SU-DHL-6 (cell line): ENCODE measurements at regions not wholly inside any gene's neighbourhood (a gene's known extent, or its start where the extent isn't known, plus 50 kb on each side); places are given as distances from the start of the nearest gene placed in this dataset.

Source experiments
- H2AFZ ChIP-seq: fragments of 200-600 bp; sonication (generic); 2 replicates; pipeline ENCODE4 v1.6.1; 2014; ENCODE audit warnings: low read depth, mild to moderate bottlenecking, moderate library complexity, mixed read lengths, antibody characterized with exemption, low read length; ENCODE audit not compliant: severe bottlenecking
- H3F3A ChIP-seq: fragments of 200-600 bp; shearing (Covaris generic); 2 replicates; pipeline ENCODE4 v1.6.0; 2016; ENCODE audit warnings: antibody characterized with exemption, mild to moderate bottlenecking; ENCODE audit not compliant: insufficient read depth
- H3K27ac ChIP-seq: fragments of 200-600 bp; sonication (generic); 2 replicates; pipeline ENCODE4 v1.5.1; 2016; ENCODE audit warnings: low read depth, mild to moderate bottlenecking, low read length, moderate library complexity, mixed read lengths
- H3K27me3 ChIP-seq: fragments of 200-600 bp; sonication (generic), shearing (Covaris generic); 2 replicates; pipeline ENCODE4 v1.6.0; 2014; ENCODE audit warnings: mild to moderate bottlenecking, low read length
- H3K36me3 ChIP-seq: fragments of 200-600 bp; sonication (generic); 2 replicates; pipeline ENCODE4 v1.6.1; 2014; ENCODE audit warnings: mild to moderate bottlenecking, low read length, mixed read lengths
- H3K4me2 ChIP-seq: fragments of 300-600, 200-600 bp; shearing (Covaris generic), sonication (generic); 2 replicates; pipeline ENCODE4 v1.6.0; 2014; ENCODE audit warnings: low read length, low read depth, mild to moderate bottlenecking; ENCODE audit not compliant: poor library complexity, severe bottlenecking
- H3K4me3 ChIP-seq: fragments of 200-600 bp; sonication (generic); 2 replicates; pipeline ENCODE4 v1.5.1; 2014; ENCODE audit warnings: antibody characterized with exemption, low read length, mild to moderate bottlenecking, mixed read lengths; ENCODE audit not compliant: insufficient read depth, poor library complexity, severe bottlenecking
- H3K79me2 ChIP-seq: fragments of 200-600 bp; sonication (generic); 2 replicates; pipeline ENCODE4 v1.6.1; 2014; ENCODE audit warnings: mild to moderate bottlenecking, low read length, moderate library complexity; ENCODE audit not compliant: insufficient read depth
- H3K9ac ChIP-seq: fragments of 200-600 bp; sonication (generic); 2 replicates; pipeline ENCODE4 v1.7.0; 2014; ENCODE audit warnings: mild to moderate bottlenecking, low read length
- H3K9me2 ChIP-seq: fragments of 200-600 bp; sonication (generic); replicated peaks from 2 replicates; pipeline ENCODE4 v1.6.1; 2014; ENCODE audit warnings: low read length; ENCODE audit not compliant: insufficient read depth
- H3K9me3 ChIP-seq: fragments of 200-600 bp; sonication (generic); 2 replicates; pipeline ENCODE4 v1.6.1; 2014; ENCODE audit warnings: low read length, mixed read lengths; ENCODE audit not compliant: insufficient read depth
- H4K20me1 ChIP-seq: fragments of 200-600 bp; sonication (generic); 2 replicates; pipeline ENCODE4 v1.6.1; 2014; ENCODE audit warnings: low read depth, mild to moderate bottlenecking, antibody characterized with exemption, low read length, moderate library complexity, mixed read lengths
- CTCF ChIP-seq: fragments of 200-600 bp; sonication (generic); IDR thresholded peaks from one replicate; pipeline ENCODE4 v1.5.1; 2017; ENCODE audit warnings: antibody characterized with exemption, mild to moderate bottlenecking, low read length, moderate library complexity; ENCODE audit not compliant: insufficient read depth, poor library complexity, severe bottlenecking
- EZH2phosphoT487 ChIP-seq: fragments of 200-600 bp; sonication (generic), shearing (Covaris generic); conservative IDR thresholded peaks from 2 replicates; pipeline ENCODE4 v1.6.1; 2018; ENCODE audit warnings: mild to moderate bottlenecking, antibody characterized with exemption, low read length, moderate library complexity, mixed read lengths

- Histone ChIP-seq H3K4me2 (no peak overlapping the region), H3F3A (no peaks in the 10 kb centered on the region), H3K9me2 (no peaks in the 10 kb centered on the region), H3K9me3 (no peaks in the 10 kb centered on the region), H3K79me2 (no peaks in the 10 kb centered on the region), H3K36me3 (no peaks in the 10 kb centered on the region), H3K4me3 (no peak overlapping the region), H3K27me3 (no peaks in the 10 kb centered on the region), H3K27ac (no peak overlapping the region), H3K9ac (no peak overlapping the region), H2AFZ (no peak overlapping the region), H4K20me1 (no peaks in the 10 kb centered on the region)
- TF ChIP-seq EZH2phosphoT487, result no peak
- TF ChIP-seq CTCF, result no peak
Measured at GRCh38 chr2:121078899-121079298, 206.1 kb downstream of the TFCP2L1 start.

- no peaks in the 10 kb centered on the region for H3K36me3 ChIP-seq
- TF ChIP-seq CTCF (peak; percentile 83), EZH2phosphoT487 (no peak)
Measured at GRCh38 chr2:121080013-121080772, 204.8 kb downstream of the TFCP2L1 start.

GRCh38 chr2:121081701-121082100, 203.3 kb downstream of the TFCP2L1 start:
- Histone ChIP-seq H2AFZ (no peak overlapping the region), H3K79me2 (no peaks in the 10 kb centered on the region), H3K9me2 (no peaks in the 10 kb centered on the region), H4K20me1 (no peaks in the 10 kb centered on the region), H3K4me2 (no peak overlapping the region), H3K9ac (no peak overlapping the region), H3K9me3 (no peaks in the 10 kb centered on the region), H3K27ac (no peak overlapping the region), H3K4me3 (no peak overlapping the region), H3K27me3 (no peaks in the 10 kb centered on the region), H3K36me3 (no peaks in the 10 kb centered on the region), H3F3A (no peaks in the 10 kb centered on the region)
- no peak for TF ChIP-seq CTCF
- no peak for TF ChIP-seq EZH2phosphoT487

More at GRCh38 chr2:121080013-121080772, 204.8 kb downstream of the TFCP2L1 start:
- Histone ChIP-seq H3K4me2 (no peak overlapping the region), H3K27ac (no peak overlapping the region), H3K9me2 (no peaks in the 10 kb centered on the region), H3K27me3 (no peaks in the 10 kb centered on the region), H3K9me3 (no peaks in the 10 kb centered on the region), H3K9ac (no peak overlapping the region), H2AFZ (no peak overlapping the region), H4K20me1 (no peaks in the 10 kb centered on the region), H3K79me2 (no peaks in the 10 kb centered on the region), H3F3A (no peaks in the 10 kb centered on the region), H3K4me3 (no peak overlapping the region)
